ENCODE measurements at regions not wholly inside any gene's neighbourhood (a gene's known extent, or its start where the extent isn't known, plus 50 kb on each side); places are given as distances from the start of the nearest gene placed in this dataset.

DNA sequence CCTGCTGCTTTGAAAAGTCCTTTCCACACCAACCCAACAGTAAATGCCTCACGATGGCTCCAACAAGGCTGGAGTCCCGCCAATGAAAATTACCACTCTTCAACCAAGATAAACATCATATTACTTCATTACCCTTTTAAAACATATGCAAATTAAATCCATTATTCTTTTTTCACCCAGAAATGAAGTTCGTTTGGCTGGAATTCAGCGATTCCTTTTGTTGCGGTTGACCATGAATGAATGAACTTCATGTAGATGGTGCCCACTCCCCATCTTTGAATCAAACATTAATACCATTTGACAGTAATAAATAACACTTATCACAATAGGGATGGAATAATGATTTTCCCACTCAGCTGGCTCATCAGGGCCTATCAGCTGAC is 211.5 kb upstream of the TOX3 start:
- WGBS, 2 donors, result 91 to 95% methylated on average over 5 of the region's 5 CpGs

DNA sequence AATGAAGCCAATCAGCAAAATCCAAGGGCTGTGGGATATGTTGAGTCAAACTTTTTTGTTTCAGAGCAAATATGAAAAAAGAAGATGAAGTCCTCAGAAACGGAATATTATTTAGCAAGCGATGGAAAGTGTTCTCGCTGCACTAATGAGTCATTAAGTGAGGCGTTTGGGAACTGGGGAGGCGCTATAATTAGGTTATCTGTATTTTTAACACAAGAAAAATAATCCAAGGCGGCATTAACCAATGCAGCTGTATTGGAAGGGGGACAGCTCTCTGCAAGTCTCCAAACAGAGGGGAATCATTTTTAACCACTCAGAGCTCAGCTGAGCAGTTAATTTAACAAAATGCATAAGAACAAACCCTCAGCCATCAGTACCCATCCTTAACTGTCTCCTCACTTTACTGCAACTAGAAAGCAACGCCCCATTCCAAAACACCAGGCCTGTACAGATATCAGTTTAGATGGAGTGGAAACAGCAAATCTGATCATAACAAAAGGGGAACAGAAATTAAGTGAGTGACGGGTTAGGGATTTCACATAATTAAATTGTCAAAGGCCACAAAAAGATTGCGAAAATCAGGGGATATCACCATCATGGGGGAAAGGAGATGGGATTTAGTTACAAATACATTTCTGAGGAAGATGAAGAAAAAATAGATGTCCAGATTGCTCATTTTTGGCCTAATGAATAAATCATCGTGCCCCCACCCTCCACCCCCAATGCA is 211.0 kb upstream of the TOX3 start:
- H3K27me3 ChIP-seq, result no peaks in the 10 kb centered on the region
- H3K27ac ChIP-seq, result no peak overlapping the region
- WGBS, 2 donors, result 84 to 86% methylated on average over 10 of the region's 10 CpGs
- H3K9me3 ChIP-seq, result no peaks in the 10 kb centered on the region
- no peaks in the 10 kb centered on the region for H3K4me1 ChIP-seq
- DNase-seq, result no peak
- no peak overlapping the region for H3K4me3 ChIP-seq (replicated peaks in 1 of 3)
- H3K36me3 ChIP-seq, result no peaks in the 10 kb centered on the region
- TF ChIP-seq POLR2A (IDR thresholded peaks at IDR 0.05), result no peak
- TF ChIP-seq, protein P1, sequence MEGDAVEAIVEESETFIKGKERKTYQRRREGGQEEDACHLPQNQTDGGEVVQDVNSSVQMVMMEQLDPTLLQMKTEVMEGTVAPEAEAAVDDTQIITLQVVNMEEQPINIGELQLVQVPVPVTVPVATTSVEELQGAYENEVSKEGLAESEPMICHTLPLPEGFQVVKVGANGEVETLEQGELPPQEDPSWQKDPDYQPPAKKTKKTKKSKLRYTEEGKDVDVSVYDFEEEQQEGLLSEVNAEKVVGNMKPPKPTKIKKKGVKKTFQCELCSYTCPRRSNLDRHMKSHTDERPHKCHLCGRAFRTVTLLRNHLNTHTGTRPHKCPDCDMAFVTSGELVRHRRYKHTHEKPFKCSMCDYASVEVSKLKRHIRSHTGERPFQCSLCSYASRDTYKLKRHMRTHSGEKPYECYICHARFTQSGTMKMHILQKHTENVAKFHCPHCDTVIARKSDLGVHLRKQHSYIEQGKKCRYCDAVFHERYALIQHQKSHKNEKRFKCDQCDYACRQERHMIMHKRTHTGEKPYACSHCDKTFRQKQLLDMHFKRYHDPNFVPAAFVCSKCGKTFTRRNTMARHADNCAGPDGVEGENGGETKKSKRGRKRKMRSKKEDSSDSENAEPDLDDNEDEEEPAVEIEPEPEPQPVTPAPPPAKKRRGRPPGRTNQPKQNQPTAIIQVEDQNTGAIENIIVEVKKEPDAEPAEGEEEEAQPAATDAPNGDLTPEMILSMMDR (IDR thresholded peaks at IDR 0.05), result no peak
- intact Hi-C loops (cut with DNase I), result no loop called here

More for the DNA sequence above, 211.5 kb upstream of the TOX3 start:
- DNase-seq, result no peak
- TF ChIP-seq, protein P1 (IDR thresholded peaks at IDR 0.05), result no peak
- TF ChIP-seq POLR2A (IDR thresholded peaks at IDR 0.05), result no peak
- no peaks in the 10 kb centered on the region for H3K9me3 ChIP-seq
- no peak overlapping the region for H3K27ac ChIP-seq
- no peaks in the 10 kb centered on the region for H3K27me3 ChIP-seq
- H3K4me1 ChIP-seq, result no peaks in the 10 kb centered on the region
- no peak overlapping the region for H3K4me3 ChIP-seq (replicated peaks in 1 of 3)
- H3K36me3 ChIP-seq, result no peaks in the 10 kb centered on the region
- intact Hi-C loops (cut with DNase I), result no loop called here

DNA sequence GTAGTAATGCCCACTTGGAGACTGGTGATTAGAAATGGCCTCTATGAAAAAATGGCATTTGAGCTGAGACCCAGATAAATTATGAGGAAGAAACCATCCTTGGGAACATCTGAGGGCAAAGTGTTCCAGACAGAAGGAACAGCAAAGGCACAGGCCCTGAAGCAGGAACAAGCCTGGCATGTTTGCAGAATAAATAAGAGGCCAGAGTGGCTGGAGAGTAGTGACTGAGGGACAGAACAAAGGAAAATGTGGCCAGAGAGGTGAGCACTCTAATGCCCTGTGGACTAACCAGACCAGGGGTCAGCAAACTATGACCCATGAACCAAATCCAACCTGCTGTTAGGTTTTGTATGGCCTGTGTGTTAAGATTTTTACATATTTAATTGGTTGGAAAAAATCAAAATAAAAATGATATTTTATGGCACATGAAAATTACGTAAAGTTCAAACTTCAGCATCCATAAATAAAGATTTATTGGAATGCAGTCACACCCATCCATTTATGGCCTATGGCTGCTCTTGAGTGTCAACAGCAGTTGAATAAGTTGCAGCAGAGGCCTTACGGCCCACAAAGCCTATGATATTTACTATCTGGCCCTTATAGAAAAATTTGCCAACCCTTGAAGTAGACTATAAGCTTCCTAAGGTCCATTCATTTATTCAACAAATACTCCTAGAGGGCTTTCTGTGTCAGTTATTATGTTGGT is 210.0 kb upstream of the TOX3 start:
- no peak overlapping the region for H3K4me3 ChIP-seq (replicated peaks in 1 of 3)
- intact Hi-C loops (cut with DNase I), result no loop called here
- DNase-seq, result no peak
- no peak for TF ChIP-seq POLR2A (IDR thresholded peaks at IDR 0.05)
- TF ChIP-seq, protein P1 (IDR thresholded peaks at IDR 0.05), result no peak
- no peaks in the 10 kb centered on the region for H3K36me3 ChIP-seq
- WGBS, 2 donors, result 91 to 95% methylated on average over 2 of the region's 2 CpGs
- no peak overlapping the region for H3K27ac ChIP-seq
- H3K27me3 ChIP-seq, result no peaks in the 10 kb centered on the region
- no peaks in the 10 kb centered on the region for H3K9me3 ChIP-seq
- no peaks in the 10 kb centered on the region for H3K4me1 ChIP-seq

DNA sequence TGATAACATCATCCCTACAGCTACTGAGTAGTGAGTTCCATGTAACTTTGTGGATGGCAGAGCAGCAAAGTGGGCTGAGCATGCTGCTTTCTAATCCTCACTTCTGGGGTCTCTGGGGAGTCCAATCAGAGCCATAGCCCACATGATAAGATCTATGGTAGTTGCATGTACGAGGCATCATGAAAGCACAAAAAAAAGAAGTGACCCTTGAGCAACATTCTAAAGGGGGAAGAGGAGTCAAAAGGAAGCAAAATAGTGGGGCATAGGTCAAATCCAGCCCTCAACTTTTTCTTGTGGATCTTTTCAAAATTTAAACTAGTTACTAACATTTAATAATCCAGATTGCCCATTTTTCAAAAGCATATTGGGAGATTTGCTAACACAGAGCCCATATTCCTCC is 208.5 kb upstream of the TOX3 start:
- no peak overlapping the region for H3K4me3 ChIP-seq (replicated peaks in 1 of 3)
- no peak for DNase-seq
- TF ChIP-seq POLR2A (IDR thresholded peaks at IDR 0.05), result no peak
- TF ChIP-seq, protein P1 (IDR thresholded peaks at IDR 0.05), result no peak
- intact Hi-C loops (cut with DNase I), result no loop called here
- no peaks in the 10 kb centered on the region for H3K27me3 ChIP-seq
- no peaks in the 10 kb centered on the region for H3K9me3 ChIP-seq
- H3K36me3 ChIP-seq, result no peaks in the 10 kb centered on the region
- no peak overlapping the region for H3K27ac ChIP-seq
- 50 to 67% methylated on average over 1 of the region's 1 CpG for WGBS, 2 donors
- no peaks in the 10 kb centered on the region for H3K4me1 ChIP-seq

DNA sequence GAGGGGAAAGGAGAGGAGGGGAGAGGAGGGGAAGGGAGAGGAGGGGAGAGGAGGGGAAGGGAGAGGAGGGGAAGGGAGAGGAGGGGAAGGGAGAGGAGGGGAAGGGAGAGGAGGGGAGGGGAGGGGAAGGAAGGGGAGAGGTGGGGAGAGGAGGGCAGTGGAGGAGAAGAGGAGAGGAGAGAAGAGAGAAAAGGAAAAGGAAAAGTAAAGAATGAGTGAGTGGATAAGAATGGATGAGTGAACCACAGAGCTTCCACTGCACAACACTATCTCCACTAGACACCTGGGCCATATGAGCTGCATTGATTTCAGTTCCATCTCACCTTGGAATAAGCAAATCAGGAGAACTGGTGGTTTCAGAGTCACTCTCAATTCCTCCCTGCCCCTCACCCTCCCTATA is 204.1 kb upstream of the TOX3 start:
- TF ChIP-seq, protein P1 (IDR thresholded peaks at IDR 0.05), result no peak
- TF ChIP-seq POLR2A (IDR thresholded peaks at IDR 0.05), result no peak
- Histone ChIP-seq H3K4me3 (replicated peaks in 1 of 3) (no peak overlapping the region), H3K4me1 (no peaks in the 10 kb centered on the region), H3K9me3 (no peaks in the 10 kb centered on the region), H3K27me3 (no peaks in the 10 kb centered on the region), H3K36me3 (no peaks in the 10 kb centered on the region), H3K27ac (no peak overlapping the region)
- no peak for DNase-seq
- intact Hi-C loops (cut with DNase I), result no loop called here
